ENCODE measurements at regions not wholly inside any gene's neighbourhood (a gene's known extent, or its start where the extent isn't known, plus 50 kb on each side); places are given as distances from the start of the nearest gene placed in this dataset.
"Not testable (repeated sequence)": the region's sequence is repeated elsewhere in the genome, so short reads cannot be mapped to it uniquely, and the experiment has no call there.

DNA sequence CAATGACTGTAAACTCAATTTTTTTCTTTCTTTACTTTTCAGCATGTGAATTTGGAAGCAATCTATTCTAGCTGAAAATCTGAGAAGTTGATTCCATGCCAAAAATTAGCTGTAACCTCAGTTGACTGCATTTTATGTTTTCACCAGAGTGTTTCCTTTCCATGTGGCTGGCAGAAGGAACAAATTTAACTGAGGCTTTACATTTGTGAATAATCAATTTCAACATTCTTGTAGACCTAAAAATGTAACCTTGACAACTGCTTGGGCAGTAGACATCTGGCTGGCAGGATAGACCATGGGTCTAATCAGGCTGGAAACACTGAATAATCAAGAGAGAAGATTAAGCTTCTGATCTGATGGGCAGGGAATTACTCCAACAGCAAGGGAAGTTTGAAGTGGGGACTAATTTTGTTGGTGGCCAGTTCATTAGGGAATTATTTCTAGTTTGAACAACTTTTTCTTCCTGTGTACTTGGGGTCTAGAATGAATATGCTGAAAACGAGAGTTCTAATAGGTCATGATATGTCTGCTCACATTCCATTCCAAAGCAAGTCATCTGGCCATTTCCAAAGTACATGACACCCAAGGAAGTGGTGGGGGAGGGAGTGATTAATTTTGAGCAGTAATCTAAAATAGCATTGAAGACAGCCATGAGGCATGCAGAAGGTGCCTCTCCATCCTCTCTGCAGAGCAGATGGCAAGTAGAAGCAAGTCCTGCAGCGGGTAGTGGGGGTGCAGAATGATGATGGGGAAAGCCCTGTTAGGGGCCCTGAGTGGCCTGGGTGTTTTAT is 68.2 kb downstream of the ATP23 start:
- Histone ChIP-seq H3K4me3 (no peak overlapping the region), H3K36me3 (ENCODE audit: control insufficient read depth in 4 of 4, insufficient read depth in 4 of 4, low read length in 4 of 4) (no peaks in the 10 kb centered on the region), H3K9ac (ENCODE audit: insufficient read depth in 1 of 2, low read length in 2 of 2) (no peak overlapping the region), H3K27me3 (ENCODE audit: control insufficient read depth in 3 of 3, insufficient read depth in 3 of 3, low read length in 2 of 3) (no peaks in the 10 kb centered on the region), H3K4me1 (ENCODE audit: control insufficient read depth in 5 of 5, insufficient read depth in 5 of 5, low read length in 5 of 5) (peaks cover 0 to 6% (median 3%) of the 10 kb centered on the region in 5 donors), H3K27ac (ENCODE audit: low read depth in 1 of 2, low read length in 1 of 2) (no peak overlapping the region), H3K9me3 (ENCODE audit: control insufficient read depth in 4 of 4, insufficient read depth in 3 of 4, low read length in 3 of 4) (peaks cover 0 to 5% (median 2%) of the 10 kb centered on the region in 4 donors)
- TF ChIP-seq, protein P1, sequence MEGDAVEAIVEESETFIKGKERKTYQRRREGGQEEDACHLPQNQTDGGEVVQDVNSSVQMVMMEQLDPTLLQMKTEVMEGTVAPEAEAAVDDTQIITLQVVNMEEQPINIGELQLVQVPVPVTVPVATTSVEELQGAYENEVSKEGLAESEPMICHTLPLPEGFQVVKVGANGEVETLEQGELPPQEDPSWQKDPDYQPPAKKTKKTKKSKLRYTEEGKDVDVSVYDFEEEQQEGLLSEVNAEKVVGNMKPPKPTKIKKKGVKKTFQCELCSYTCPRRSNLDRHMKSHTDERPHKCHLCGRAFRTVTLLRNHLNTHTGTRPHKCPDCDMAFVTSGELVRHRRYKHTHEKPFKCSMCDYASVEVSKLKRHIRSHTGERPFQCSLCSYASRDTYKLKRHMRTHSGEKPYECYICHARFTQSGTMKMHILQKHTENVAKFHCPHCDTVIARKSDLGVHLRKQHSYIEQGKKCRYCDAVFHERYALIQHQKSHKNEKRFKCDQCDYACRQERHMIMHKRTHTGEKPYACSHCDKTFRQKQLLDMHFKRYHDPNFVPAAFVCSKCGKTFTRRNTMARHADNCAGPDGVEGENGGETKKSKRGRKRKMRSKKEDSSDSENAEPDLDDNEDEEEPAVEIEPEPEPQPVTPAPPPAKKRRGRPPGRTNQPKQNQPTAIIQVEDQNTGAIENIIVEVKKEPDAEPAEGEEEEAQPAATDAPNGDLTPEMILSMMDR (IDR thresholded peaks at IDR 0.05; ENCODE audit: control extremely low read depth, extremely low read depth), result no peak
- WGBS, 2 donors, result 71 to 74% methylated on average over 2 of the region's 2 CpGs
- DNase-seq, result peak in 2 of 3 donors; percentile 16 to 42
- ATAC-seq (ENCODE audit: insufficient read depth, low FRiP score), result no peak

DNA sequence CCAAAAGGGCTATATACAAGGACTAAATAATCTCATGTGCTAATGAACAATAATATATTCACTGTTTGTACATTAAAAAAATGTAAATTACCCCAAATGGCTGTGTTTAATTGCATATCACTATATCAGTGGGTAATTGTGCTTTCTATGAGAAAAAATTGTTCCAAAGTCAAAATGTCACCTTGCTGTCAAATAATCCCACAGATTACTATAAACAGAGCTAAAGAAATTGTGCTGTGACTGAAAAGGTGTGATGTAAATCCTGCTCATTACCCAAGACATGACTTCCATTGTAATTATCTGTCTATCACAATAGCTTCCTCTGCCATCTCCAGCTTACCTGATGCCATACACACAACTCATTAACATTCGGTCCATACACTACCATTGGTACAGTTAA is 70.3 kb downstream of the ATP23 start:
- Histone ChIP-seq H3K27me3 (ENCODE audit: control insufficient read depth in 3 of 3, insufficient read depth in 3 of 3, low read length in 2 of 3) (no peaks in the 10 kb centered on the region), H3K36me3 (ENCODE audit: control insufficient read depth in 4 of 4, insufficient read depth in 4 of 4, low read length in 4 of 4) (no peaks in the 10 kb centered on the region), H3K4me1 (ENCODE audit: control insufficient read depth in 5 of 5, insufficient read depth in 5 of 5, low read length in 5 of 5) (peaks cover 0 to 6% (median 3%) of the 10 kb centered on the region in 5 donors), H3K9ac (ENCODE audit: insufficient read depth in 1 of 2, low read length in 2 of 2) (no peak overlapping the region), H3K4me3 (no peak overlapping the region), H3K9me3 (ENCODE audit: control insufficient read depth in 4 of 4, insufficient read depth in 3 of 4, low read length in 3 of 4) (peaks cover 0 to 5% (median 2%) of the 10 kb centered on the region in 4 donors), H3K27ac (ENCODE audit: low read depth in 1 of 2, low read length in 1 of 2) (no peak overlapping the region)
- WGBS, 2 donors, result 0 to 96% methylated on average over 1 of the region's 1 CpG
- TF ChIP-seq, protein P1 (IDR thresholded peaks at IDR 0.05; ENCODE audit: control extremely low read depth, extremely low read depth), result no peak
- DNase-seq (no peak), ATAC-seq (ENCODE audit: insufficient read depth, low FRiP score) (no peak)

DNA sequence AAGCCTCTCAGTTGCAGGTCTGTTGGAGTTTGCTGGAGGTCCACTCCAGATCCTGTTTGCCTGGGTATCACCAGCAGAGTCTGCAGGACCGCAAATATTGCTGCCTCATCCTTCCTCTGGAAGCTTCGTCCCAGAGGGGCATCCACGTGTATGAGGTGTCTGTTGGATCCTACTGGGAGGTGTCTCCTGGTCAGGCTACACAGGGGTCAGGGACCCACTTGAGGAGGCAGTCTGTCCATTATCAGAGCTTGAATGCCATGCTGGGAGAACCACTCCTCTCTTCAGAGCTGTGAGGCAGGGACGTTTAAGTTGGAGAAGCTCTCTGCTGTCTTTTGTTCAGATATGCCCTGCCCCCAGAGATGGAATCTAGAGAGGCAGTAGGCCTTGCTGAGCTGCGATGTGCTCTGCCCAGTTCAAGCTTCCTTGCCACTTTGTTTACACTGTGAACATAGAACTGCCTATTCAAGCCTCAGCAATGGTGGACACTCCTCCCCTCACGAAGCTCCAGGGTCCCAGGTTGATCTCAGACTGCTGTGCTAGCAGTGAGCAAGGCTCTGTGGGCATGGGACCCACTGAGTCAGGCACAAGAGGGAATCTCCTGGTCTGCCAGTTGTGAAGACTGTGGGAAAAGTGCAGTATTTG is 81.1 kb downstream of the ATP23 start:
- not testable (repeated sequence) for H3K9ac ChIP-seq (ENCODE audit: insufficient read depth in 1 of 2, low read length in 2 of 2); H3K4me1 ChIP-seq (ENCODE audit: control insufficient read depth in 5 of 5, insufficient read depth in 5 of 5, low read length in 5 of 5); H3K27ac ChIP-seq (ENCODE audit: low read depth in 1 of 2, low read length in 1 of 2); H3K36me3 ChIP-seq (ENCODE audit: control insufficient read depth in 4 of 4, insufficient read depth in 4 of 4, low read length in 4 of 4); H3K4me3 ChIP-seq; H3K27me3 ChIP-seq (ENCODE audit: control insufficient read depth in 3 of 3, insufficient read depth in 3 of 3, low read length in 2 of 3); ATAC-seq (ENCODE audit: insufficient read depth, low FRiP score); DNase-seq; H3K9me3 ChIP-seq (ENCODE audit: control insufficient read depth in 4 of 4, insufficient read depth in 3 of 4, low read length in 3 of 4)
- 69 to 82% methylated on average over 5 to 6 of the region's 6 CpGs for WGBS, 2 donors

DNA sequence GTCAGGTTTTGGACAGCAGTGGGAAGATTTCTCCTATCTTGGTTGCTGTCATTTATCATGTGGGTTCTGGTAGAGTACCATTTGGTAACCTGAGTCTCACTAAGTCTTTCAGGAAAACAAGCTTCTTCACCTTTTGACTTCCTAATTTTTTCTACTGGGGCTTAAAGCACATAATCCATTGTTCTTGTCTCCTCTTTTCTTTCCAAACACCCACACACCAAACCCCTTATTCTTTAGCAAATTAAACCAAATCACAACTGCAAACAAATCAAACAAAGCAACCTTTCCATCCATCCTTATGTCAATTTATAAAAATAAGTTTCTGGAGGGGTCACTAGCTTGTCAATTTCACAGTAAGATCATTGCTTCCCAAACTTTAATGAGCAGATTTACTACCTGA is 84.1 kb downstream of the ATP23 start:
- no peaks in the 10 kb centered on the region for H3K27me3 ChIP-seq (ENCODE audit: control insufficient read depth in 3 of 3, insufficient read depth in 3 of 3, low read length in 2 of 3)
- no peak overlapping the region for H3K4me3 ChIP-seq
- ATAC-seq (ENCODE audit: insufficient read depth, low FRiP score) (no peak), DNase-seq (no peak)
- no peak overlapping the region for H3K27ac ChIP-seq (ENCODE audit: low read depth in 1 of 2, low read length in 1 of 2)
- peaks cover 0 to 6% (median under 1%) of the 10 kb centered on the region in 4 donors for H3K9me3 ChIP-seq (ENCODE audit: control insufficient read depth in 4 of 4, insufficient read depth in 3 of 4, low read length in 3 of 4)
- TF ChIP-seq, protein P1 (IDR thresholded peaks at IDR 0.05; ENCODE audit: control extremely low read depth, extremely low read depth), result no peak
- H3K36me3 ChIP-seq (ENCODE audit: control insufficient read depth in 4 of 4, insufficient read depth in 4 of 4, low read length in 4 of 4), result no peaks in the 10 kb centered on the region
- no peak overlapping the region for H3K9ac ChIP-seq (ENCODE audit: insufficient read depth in 1 of 2, low read length in 2 of 2)
- no peaks in the 10 kb centered on the region for H3K4me1 ChIP-seq (ENCODE audit: control insufficient read depth in 5 of 5, insufficient read depth in 5 of 5, low read length in 5 of 5)

Measured in lung (tissue), 11 donors.